HCT116 (cell line): ENCODE measurements at regions not wholly inside any gene's neighbourhood (a gene's known extent, or its start where the extent isn't known, plus 50 kb on each side); places are given as distances from the start of the nearest gene placed in this dataset.

Experiments
- ATAC-seq: fragments of 200-7000 bp; cut with Tn5 transposase; 2 replicates; pipeline ENCODE4 v1.9.1; 2020; ENCODE audit warnings: mild to moderate bottlenecking, moderate library complexity
- BruUV-seq: library from RNA; stranded (reverse); fragments of 400-500 nt; replicated peaks from 2 replicates; lab custom pipeline; 2021; lab: Mats Ljungman, UMichigan
- CTCF ChIA-PET: fragments of 300-600 bp; sonication (Branson Sonifier 250); formaldehyde crosslinking; loops from one replicate; lab custom pipeline; 2021; ENCODE audit warnings: antibody characterized with exemption; lab: Charles Lee
- POLR2A ChIA-PET: fragments of 300-600, 350-600 bp; sonication (Branson Sonifier 250); formaldehyde crosslinking; loops from one replicate; lab custom pipeline; 2021; ENCODE audit warnings: antibody characterized with exemption; lab: Charles Lee
- RAD21 ChIA-PET, 2 experiments: fragments of 300-600 bp; sonication (Branson Sonifier 250); formaldehyde crosslinking; loops; one replicate each; lab custom pipeline; 2023; ENCODE audit warnings: low total read pairs in 2 of 2; ENCODE audit not compliant: uncharacterized antibody in 2 of 2, unreplicated experiment in 2 of 2, low non-redundant PET in 1 of 2; lab: Charles Lee
- DNase-seq: peaks from one replicate; pipeline ENCODE4 v3.0.0-alpha.2; 2010; ENCODE audit warnings: low read depth, low spot score
- H2AFZ ChIP-seq: fragments of 200-600 bp; shearing (Covaris generic), sonication (generic); 2 replicates; pipeline ENCODE4 v1.6.1; 2017; ENCODE audit warnings: low read depth, mixed run types, mixed read lengths, antibody characterized with exemption, low read length; ENCODE audit not compliant: poor library complexity, severe bottlenecking
- H3K27ac ChIP-seq: 2 replicates; pipeline ENCODE4 v1.5.1; 2012; ENCODE audit warnings: low read depth, low read length
- H3K27me3 ChIP-seq: fragments of 200-600 bp; sonication (generic); 2 replicates; pipeline ENCODE4 v1.6.1; 2016; ENCODE audit warnings: mixed run types, low read length, mixed read lengths; ENCODE audit not compliant: insufficient read depth
- H3K36me3 ChIP-seq, 2 experiments: fragments of 200-500 bp in 1 of 2; fragments of 200-600 bp in 1 of 2; sonication (Bioruptor generic) in 1 of 2; sonication (generic) in 1 of 2; 2 replicates each; pipeline versions ENCODE4 v1.5.1 to v1.6.1; 2014 to 2016; ENCODE audit warnings: low read length in 2 of 2, inconsistent platforms in 1 of 2, mixed read lengths in 1 of 2, mixed run types in 1 of 2; ENCODE audit not compliant: insufficient read depth in 2 of 2, control insufficient read depth in 1 of 2
- H3K4me1 ChIP-seq, 2 experiments: fragments of 200-600 bp in 1 of 2; sonication (generic) in 1 of 2; 2 replicates each; pipeline versions ENCODE4 v1.5.1 to v1.6.1; 2012 to 2017; ENCODE audit warnings: low read length in 2 of 2, inconsistent platforms in 1 of 2, mild to moderate bottlenecking in 1 of 2, mixed read lengths in 1 of 2, mixed run types in 1 of 2, moderate library complexity in 1 of 2; ENCODE audit not compliant: insufficient read depth in 2 of 2, control insufficient read depth in 1 of 2
- H3K4me2 ChIP-seq: fragments of 200-600 bp; sonication (generic); 2 replicates; pipeline ENCODE4 v1.6.1; 2017; ENCODE audit warnings: mixed run types, low read length, mixed read lengths
- H3K4me3 ChIP-seq, 2 experiments: fragments of 200-600 bp in 1 of 2; sonication (generic) in 1 of 2; replicated peaks in 1 of 2; 2 replicates each; pipeline ENCODE4 v1.5.1; 2011 to 2016; ENCODE audit warnings: low read length in 2 of 2, control low read depth in 1 of 2, low read depth in 1 of 2, mild to moderate bottlenecking in 1 of 2, mixed read lengths in 1 of 2, mixed run types in 1 of 2
- H3K79me2 ChIP-seq: fragments of 200-600 bp; sonication (generic); 2 replicates; pipeline ENCODE4 v1.6.1; 2017; ENCODE audit warnings: mild to moderate bottlenecking, mixed run types, low read length, moderate library complexity, mixed read lengths; ENCODE audit not compliant: insufficient read depth
- H3K9ac ChIP-seq: fragments of 200-600 bp; sonication (generic); 2 replicates; pipeline ENCODE4 v1.6.1; 2016; ENCODE audit warnings: low read length, mixed read lengths
- H3K9me2 ChIP-seq: fragments of 200-600 bp; sonication (generic), shearing (Covaris generic); 2 replicates; pipeline ENCODE4 v1.6.1; 2017; ENCODE audit warnings: mixed run types, mild to moderate bottlenecking, moderate library complexity; ENCODE audit not compliant: insufficient read depth
- H3K9me3 ChIP-seq, 2 experiments: fragments of 200-500 bp in 1 of 2; fragments of 200-600 bp in 1 of 2; sonication (Bioruptor generic) in 1 of 2; sonication (generic) in 1 of 2; 2 replicates each; pipeline ENCODE4 v1.6.1; 2014 to 2017; ENCODE audit warnings: low read length in 2 of 2, mixed read lengths in 2 of 2, inconsistent platforms in 1 of 2, low read depth in 1 of 2, mild to moderate bottlenecking in 1 of 2, mixed run types in 1 of 2, moderate library complexity in 1 of 2; ENCODE audit not compliant: control insufficient read depth in 1 of 2, insufficient read depth in 1 of 2
- H4K20me1 ChIP-seq: fragments of 200-600 bp; sonication (generic), shearing (Covaris generic); 2 replicates; pipeline ENCODE4 v1.6.1; 2017; ENCODE audit warnings: mixed run types, mild to moderate bottlenecking, moderate library complexity; ENCODE audit not compliant: insufficient read depth
- CEBPB ChIP-seq: IDR thresholded peaks from 2 replicates; pipeline ENCODE4 v1.6.1; 2012; ENCODE audit warnings: low read depth
- EGR1 ChIP-seq: IDR thresholded peaks from 2 replicates; pipeline ENCODE4 v1.6.1; 2012; ENCODE audit warnings: low read depth
- FOSL1 ChIP-seq: IDR thresholded peaks from 2 replicates; pipeline ENCODE4 v1.6.1; 2012; ENCODE audit warnings: low read depth
- SP1 ChIP-seq: IDR thresholded peaks from 2 replicates; pipeline ENCODE4 v1.6.1; 2012; ENCODE audit warnings: low read depth
- intact Hi-C: fragments of 100-400 bp; cut with micrococcal nuclease; formaldehyde crosslinking; loops from 2 replicates; pipeline ENCODE4 v1.10.0; 2022
- TF ChIP-seq, protein P1 (sequence below): IDR thresholded peaks from 2 replicates; pipeline ENCODE4 v1.6.1; 2011; ENCODE audit warnings: mild to moderate bottlenecking, low read length, moderate library complexity; ENCODE audit not compliant: insufficient replicate concordance; ENCODE audit errors: extremely low read depth
- TF ChIP-seq, protein P2 (sequence below): IDR thresholded peaks from 2 replicates; pipeline ENCODE4 v1.6.1; 2012; ENCODE audit warnings: low read depth

DNA sequence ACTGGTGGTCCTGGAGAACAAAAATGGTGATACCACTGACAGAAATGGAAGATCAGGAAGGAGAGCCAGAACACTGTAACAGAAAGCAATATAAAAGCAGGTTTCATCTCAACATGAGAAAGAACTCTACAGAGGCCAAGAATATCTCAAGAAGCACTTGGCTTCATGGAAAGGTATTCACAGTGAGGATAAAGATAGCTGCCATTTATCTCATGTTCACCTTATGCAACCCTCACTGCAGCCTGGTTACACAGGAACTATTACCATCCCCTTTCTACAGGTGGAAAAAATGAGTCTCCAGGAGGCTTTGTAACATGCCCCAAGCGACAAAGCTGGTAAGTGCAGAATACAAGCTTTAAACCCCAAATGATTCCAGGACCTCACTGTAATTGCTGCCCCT, 606.1 kb upstream of the CADM1 start (continued):
- TF ChIP-seq, protein P1, sequence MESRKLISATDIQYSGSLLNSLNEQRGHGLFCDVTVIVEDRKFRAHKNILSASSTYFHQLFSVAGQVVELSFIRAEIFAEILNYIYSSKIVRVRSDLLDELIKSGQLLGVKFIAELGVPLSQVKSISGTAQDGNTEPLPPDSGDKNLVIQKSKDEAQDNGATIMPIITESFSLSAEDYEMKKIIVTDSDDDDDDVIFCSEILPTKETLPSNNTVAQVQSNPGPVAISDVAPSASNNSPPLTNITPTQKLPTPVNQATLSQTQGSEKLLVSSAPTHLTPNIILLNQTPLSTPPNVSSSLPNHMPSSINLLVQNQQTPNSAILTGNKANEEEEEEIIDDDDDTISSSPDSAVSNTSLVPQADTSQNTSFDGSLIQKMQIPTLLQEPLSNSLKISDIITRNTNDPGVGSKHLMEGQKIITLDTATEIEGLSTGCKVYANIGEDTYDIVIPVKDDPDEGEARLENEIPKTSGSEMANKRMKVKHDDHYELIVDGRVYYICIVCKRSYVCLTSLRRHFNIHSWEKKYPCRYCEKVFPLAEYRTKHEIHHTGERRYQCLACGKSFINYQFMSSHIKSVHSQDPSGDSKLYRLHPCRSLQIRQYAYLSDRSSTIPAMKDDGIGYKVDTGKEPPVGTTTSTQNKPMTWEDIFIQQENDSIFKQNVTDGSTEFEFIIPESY = no peak
- no peak for TF ChIP-seq SP1
- TF ChIP-seq, protein P2, sequence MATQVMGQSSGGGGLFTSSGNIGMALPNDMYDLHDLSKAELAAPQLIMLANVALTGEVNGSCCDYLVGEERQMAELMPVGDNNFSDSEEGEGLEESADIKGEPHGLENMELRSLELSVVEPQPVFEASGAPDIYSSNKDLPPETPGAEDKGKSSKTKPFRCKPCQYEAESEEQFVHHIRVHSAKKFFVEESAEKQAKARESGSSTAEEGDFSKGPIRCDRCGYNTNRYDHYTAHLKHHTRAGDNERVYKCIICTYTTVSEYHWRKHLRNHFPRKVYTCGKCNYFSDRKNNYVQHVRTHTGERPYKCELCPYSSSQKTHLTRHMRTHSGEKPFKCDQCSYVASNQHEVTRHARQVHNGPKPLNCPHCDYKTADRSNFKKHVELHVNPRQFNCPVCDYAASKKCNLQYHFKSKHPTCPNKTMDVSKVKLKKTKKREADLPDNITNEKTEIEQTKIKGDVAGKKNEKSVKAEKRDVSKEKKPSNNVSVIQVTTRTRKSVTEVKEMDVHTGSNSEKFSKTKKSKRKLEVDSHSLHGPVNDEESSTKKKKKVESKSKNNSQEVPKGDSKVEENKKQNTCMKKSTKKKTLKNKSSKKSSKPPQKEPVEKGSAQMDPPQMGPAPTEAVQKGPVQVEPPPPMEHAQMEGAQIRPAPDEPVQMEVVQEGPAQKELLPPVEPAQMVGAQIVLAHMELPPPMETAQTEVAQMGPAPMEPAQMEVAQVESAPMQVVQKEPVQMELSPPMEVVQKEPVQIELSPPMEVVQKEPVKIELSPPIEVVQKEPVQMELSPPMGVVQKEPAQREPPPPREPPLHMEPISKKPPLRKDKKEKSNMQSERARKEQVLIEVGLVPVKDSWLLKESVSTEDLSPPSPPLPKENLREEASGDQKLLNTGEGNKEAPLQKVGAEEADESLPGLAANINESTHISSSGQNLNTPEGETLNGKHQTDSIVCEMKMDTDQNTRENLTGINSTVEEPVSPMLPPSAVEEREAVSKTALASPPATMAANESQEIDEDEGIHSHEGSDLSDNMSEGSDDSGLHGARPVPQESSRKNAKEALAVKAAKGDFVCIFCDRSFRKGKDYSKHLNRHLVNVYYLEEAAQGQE = no peak
- TF ChIP-seq EGR1 = no peak

DNA sequence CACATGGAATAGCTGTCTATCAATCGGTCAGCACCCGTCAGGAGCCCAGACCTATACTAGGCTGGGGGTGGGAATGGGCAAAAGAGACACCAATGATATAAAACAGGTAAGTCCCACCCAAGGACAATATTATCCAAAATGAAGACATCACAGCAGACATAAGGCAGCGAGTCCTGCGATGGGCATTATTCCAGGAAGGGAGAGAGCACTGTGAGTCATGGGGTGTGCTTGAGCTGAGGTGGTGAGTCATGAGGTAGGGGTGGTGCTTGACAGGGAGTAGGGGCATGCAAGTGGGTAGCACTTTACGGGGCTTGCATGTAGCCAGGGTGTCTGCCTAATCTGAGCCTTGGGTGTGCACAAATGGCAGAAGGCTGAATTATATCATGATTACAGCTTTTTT, 605.0 kb upstream of the CADM1 start:
- Histone ChIP-seq H3K79me2 (no peaks in the 10 kb centered on the region), H3K9ac (no peak overlapping the region), H3K4me3 (no peak overlapping the region), H4K20me1 (no peaks in the 10 kb centered on the region), H3K4me1 (0 out of 4 replicates have a peak, but pooled peaks cover 0 to 5% of the 10 kb centered on the region in 2 experiments), H3K4me2 (peak overlapping the region; percentile 22; the same call in 1 of the 2 replicates), H3K9me2 (no peaks in the 10 kb centered on the region), H3K9me3 (no peaks in the 10 kb centered on the region), H2AFZ (no peak overlapping the region), H3K36me3 (no peaks in the 10 kb centered on the region), H3K27me3 (no peaks in the 10 kb centered on the region), H3K27ac (no peak overlapping the region)
- intact Hi-C loops = no loop called here
- DNase-seq (peak; percentile 10), ATAC-seq (peak; percentile 40; the same call in 1 of the 2 replicates)
- POLR2A ChIA-PET = no interaction called here
- TF ChIP-seq CEBPB (no peak), FOSL1 (0 out of 2 replicates have a peak, but pooled peaks have one; percentile 24)
- CTCF ChIA-PET = no interaction called here
- RAD21 ChIA-PET = no interaction called here
- BruUV-seq = no TSS peak
